HEK293 (cell line): ENCODE measurements at regions not wholly inside any gene's neighbourhood (a gene's known extent, or its start where the extent isn't known, plus 50 kb on each side); places are given as distances from the start of the nearest gene placed in this dataset.

Experiments
- CTCF ChIA-PET: fragments of 350-600 bp; formaldehyde crosslinking; extraction: SDS; loops from one replicate; lab custom pipeline; 2021; ENCODE audit warnings: antibody characterized with exemption; lab: Yijun Ruan, JAX
- POLR2A ChIA-PET: fragments of 300-600 bp; formaldehyde crosslinking; extraction: SDS; loops from one replicate; lab custom pipeline; 2020; ENCODE audit warnings: antibody characterized with exemption, inconsistent platforms; lab: Yijun Ruan, JAX
- H3K27ac ChIP-seq: fragments of 200-500 bp; sonication (Bioruptor generic); 2 replicates; pipeline ENCODE4 v1.5.1; 2014; ENCODE audit warnings: low read depth, low read length, control low read depth, inconsistent platforms; ENCODE audit errors: extremely low read depth
- H3K36me3 ChIP-seq, 2 experiments: fragments of 200-500 bp in 1 of 2; sonication (Bioruptor generic) in 1 of 2; 1 replicate in 1 of 2; 2 replicates in 1 of 2; pipeline ENCODE4 v1.5.1; 2014 to 2017; ENCODE audit warnings: inconsistent platforms in 2 of 2, low read length in 2 of 2; ENCODE audit not compliant: control insufficient read depth in 2 of 2, insufficient read depth in 1 of 2
- H3K4me1 ChIP-seq: fragments of 200-500 bp; sonication (Bioruptor generic); 2 replicates; pipeline ENCODE4 v1.5.1; 2014; ENCODE audit warnings: mild to moderate bottlenecking, low read length, inconsistent platforms; ENCODE audit not compliant: control insufficient read depth, insufficient read depth
- H3K4me3 ChIP-seq: 2 replicates; pipeline ENCODE4 v1.5.1; 2011; ENCODE audit warnings: low read depth, mild to moderate bottlenecking, control low read depth, low read length, moderate library complexity
- H3K9me3 ChIP-seq: fragments of 200-500 bp; sonication (Bioruptor generic); 2 replicates; pipeline ENCODE4 v1.5.1; 2014; ENCODE audit warnings: low read depth, low read length, inconsistent platforms; ENCODE audit not compliant: control insufficient read depth, insufficient read depth
- IKZF3 ChIP-seq: fragments of 450-650 bp; IDR thresholded peaks from 2 replicates; pipeline ENCODE4 v1.5.0; 2018; ENCODE audit warnings: missing biosample characterization, mild to moderate bottlenecking, missing genetic modification characterization, moderate library complexity
- MZF1 ChIP-seq: fragments of 450-650 bp; formaldehyde crosslinking; IDR thresholded peaks from 2 replicates; pipeline ENCODE4 v1.5.1; 2017; ENCODE audit warnings: missing biosample characterization, missing genetic modification characterization, borderline replicate concordance
- OSR2 ChIP-seq: fragments of 450-650 bp; formaldehyde crosslinking; IDR thresholded peaks from 2 replicates; pipeline ENCODE4 v1.5.1; 2016; ENCODE audit warnings: missing biosample characterization, missing genetic modification characterization
- ZBTB1 ChIP-seq: fragments of 450-650 bp; formaldehyde crosslinking; IDR thresholded peaks from 2 replicates; pipeline ENCODE4 v1.5.1; 2016; ENCODE audit warnings: missing biosample characterization, missing genetic modification characterization
- ZBTB48 ChIP-seq: fragments of 450-650 bp; formaldehyde crosslinking; IDR thresholded peaks from 2 replicates; pipeline ENCODE4 v1.5.1; 2016; ENCODE audit warnings: missing biosample characterization, missing genetic modification characterization
- ZNF121 ChIP-seq: fragments of 450-650 bp; formaldehyde crosslinking; IDR thresholded peaks from 2 replicates; pipeline ENCODE4 v1.5.1; 2016; ENCODE audit warnings: missing biosample characterization, missing genetic modification characterization
- ZNF24 ChIP-seq: fragments of 450-650 bp; formaldehyde crosslinking; IDR thresholded peaks from 2 replicates; pipeline ENCODE4 v1.5.1; 2016; ENCODE audit warnings: missing biosample characterization, missing genetic modification characterization
- ZNF324 ChIP-seq: fragments of 450-650 bp; formaldehyde crosslinking; IDR thresholded peaks from 2 replicates; pipeline ENCODE4 v1.5.1; 2016; ENCODE audit warnings: missing biosample characterization, missing genetic modification characterization
- ZNF350 ChIP-seq: fragments of 450-650 bp; formaldehyde crosslinking; IDR thresholded peaks from 2 replicates; pipeline ENCODE4 v1.5.0; 2017; ENCODE audit warnings: missing biosample characterization, mild to moderate bottlenecking, missing genetic modification characterization
- ZNF366 ChIP-seq: fragments of 450-650 bp; formaldehyde crosslinking; conservative IDR thresholded peaks from 2 replicates; pipeline ENCODE4 v1.5.1; 2016; ENCODE audit warnings: missing biosample characterization, missing genetic modification characterization
- ZNF404 ChIP-seq: fragments of 450-650 bp; formaldehyde crosslinking; IDR thresholded peaks from 2 replicates; pipeline ENCODE4 v1.5.1; 2017; ENCODE audit warnings: missing biosample characterization, missing genetic modification characterization
- ZNF501 ChIP-seq: fragments of 450-650 bp; formaldehyde crosslinking; IDR thresholded peaks from 2 replicates; pipeline ENCODE4 v1.5.1; 2016; ENCODE audit warnings: missing biosample characterization, missing genetic modification characterization
- ZNF521 ChIP-seq: fragments of 450-650 bp; formaldehyde crosslinking; IDR thresholded peaks from 2 replicates; pipeline ENCODE4 v1.5.1; 2017; ENCODE audit warnings: missing biosample characterization, mild to moderate bottlenecking, missing genetic modification characterization
- ZNF529 ChIP-seq: fragments of 450-650 bp; formaldehyde crosslinking; IDR thresholded peaks from 2 replicates; pipeline ENCODE4 v1.5.1; 2017; ENCODE audit warnings: missing genetic modification characterization, missing biosample characterization; ENCODE audit not compliant: insufficient replicate concordance
- ZNF544 ChIP-seq: fragments of 450-650 bp; formaldehyde crosslinking; IDR thresholded peaks from 2 replicates; pipeline ENCODE4 v1.5.0; 2017; ENCODE audit warnings: missing biosample characterization, missing genetic modification characterization
- ZNF549 ChIP-seq: fragments of 450-650 bp; IDR thresholded peaks from 2 replicates; pipeline ENCODE4 v1.5.1; 2018; ENCODE audit warnings: missing biosample characterization, missing genetic modification characterization, mild to moderate bottlenecking, inconsistent platforms, moderate library complexity
- ZNF555 ChIP-seq: fragments of 450-650 bp; formaldehyde crosslinking; conservative IDR thresholded peaks from 2 replicates; pipeline ENCODE4 v1.5.1; 2017; ENCODE audit warnings: missing biosample characterization, mild to moderate bottlenecking, missing genetic modification characterization, inconsistent platforms
- ZNF791 ChIP-seq: fragments of 450-650 bp; formaldehyde crosslinking; IDR thresholded peaks from 2 replicates; pipeline ENCODE4 v1.5.1; 2016; ENCODE audit warnings: missing biosample characterization, missing genetic modification characterization
- TF ChIP-seq, protein P1 (sequence below): fragments of 450-650 bp; formaldehyde crosslinking; IDR thresholded peaks from 2 replicates; pipeline ENCODE4 v1.5.1; 2016; ENCODE audit warnings: missing biosample characterization, missing genetic modification characterization, low read depth
- TF ChIP-seq, protein P2 (sequence below): fragments of 450-650 bp; formaldehyde crosslinking; IDR thresholded peaks from 2 replicates; pipeline ENCODE4 v1.5.1; 2016; ENCODE audit warnings: missing biosample characterization, missing genetic modification characterization
- TF ChIP-seq, protein P3 (sequence below): fragments of 450-650 bp; formaldehyde crosslinking; IDR thresholded peaks from 2 replicates; pipeline ENCODE4 v1.5.1; 2016; ENCODE audit warnings: missing biosample characterization, missing genetic modification characterization, borderline replicate concordance

DNA sequence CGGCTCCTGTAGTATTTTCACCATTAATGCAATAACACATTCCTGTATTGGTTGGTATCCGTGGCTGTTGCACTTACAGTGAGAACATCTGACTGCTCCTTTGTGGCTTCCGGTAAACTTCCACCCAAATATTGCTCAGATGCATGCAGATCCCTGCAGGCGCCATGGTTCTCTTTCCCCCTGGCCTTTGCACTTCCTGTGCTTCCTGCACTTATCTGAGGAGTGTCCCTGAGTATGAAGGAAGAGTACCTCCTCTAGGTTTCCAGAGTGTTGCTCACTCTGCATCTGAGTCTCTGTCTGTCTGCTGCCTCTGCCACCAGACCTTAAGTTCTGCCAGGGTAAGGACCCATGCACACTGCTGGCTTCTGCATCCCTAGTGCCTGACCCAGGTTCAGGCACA, 117.2 kb upstream of the SLC34A2 start:
- ChIA-PET POLR2A (no interaction called here), CTCF (no interaction called here)
- Histone ChIP-seq H3K36me3 (no peaks in the 10 kb centered on the region), H3K4me1 (no peaks in the 10 kb centered on the region), H3K4me3 (no peak overlapping the region), H3K9me3 (no peaks in the 10 kb centered on the region), H3K27ac (no peak overlapping the region)
- TF ChIP-seq OSR2 (tag by site-specific recombination) (no peak), ZNF366 (tag by site-specific recombination) (no peak), ZNF521 (no peak), ZNF549 (tag by site-specific recombination) (no peak)
- TF ChIP-seq, protein P1, sequence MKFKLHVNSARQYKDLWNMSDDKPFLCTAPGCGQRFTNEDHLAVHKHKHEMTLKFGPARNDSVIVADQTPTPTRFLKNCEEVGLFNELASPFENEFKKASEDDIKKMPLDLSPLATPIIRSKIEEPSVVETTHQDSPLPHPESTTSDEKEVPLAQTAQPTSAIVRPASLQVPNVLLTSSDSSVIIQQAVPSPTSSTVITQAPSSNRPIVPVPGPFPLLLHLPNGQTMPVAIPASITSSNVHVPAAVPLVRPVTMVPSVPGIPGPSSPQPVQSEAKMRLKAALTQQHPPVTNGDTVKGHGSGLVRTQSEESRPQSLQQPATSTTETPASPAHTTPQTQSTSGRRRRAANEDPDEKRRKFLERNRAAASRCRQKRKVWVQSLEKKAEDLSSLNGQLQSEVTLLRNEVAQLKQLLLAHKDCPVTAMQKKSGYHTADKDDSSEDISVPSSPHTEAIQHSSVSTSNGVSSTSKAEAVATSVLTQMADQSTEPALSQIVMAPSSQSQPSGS (tag by site-specific recombination), result no peak

DNA sequence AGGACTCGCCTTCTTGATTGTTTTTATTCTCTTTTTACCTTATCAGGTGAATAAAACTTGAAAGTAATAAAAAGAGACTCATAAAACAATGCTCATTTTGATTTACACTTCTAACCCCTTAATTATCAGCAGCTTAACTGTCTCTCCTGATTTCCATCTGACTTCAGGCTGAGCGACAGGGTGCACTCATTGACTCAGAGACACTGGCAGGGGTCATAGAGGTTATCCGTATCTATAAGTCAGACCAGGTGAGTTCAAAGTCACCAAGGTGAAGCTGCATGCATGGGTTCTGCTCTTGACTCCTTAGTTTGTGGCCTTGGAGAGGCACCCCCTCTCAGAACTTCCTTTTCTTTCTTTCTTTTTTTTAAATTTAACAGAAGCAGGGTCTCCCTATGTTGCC, 116.4 kb upstream of the SLC34A2 start:
- Histone ChIP-seq H3K36me3 (no peaks in the 10 kb centered on the region), H3K4me1 (no peaks in the 10 kb centered on the region), H3K4me3 (no peak overlapping the region)
- POLR2A ChIA-PET, result no interaction called here
- TF ChIP-seq ZNF501 (tag by site-specific recombination) (no peak), ZNF529 (tag by site-specific recombination) (no peak), ZNF350 (tag by site-specific recombination) (no peak), IKZF3 (tag by site-specific recombination) (no peak), MZF1 (tag by site-specific recombination) (no peak), ZNF404 (no peak), ZNF791 (tag by site-specific recombination) (no peak), ZNF24 (no peak), ZNF555 (no peak), ZNF324 (tag by site-specific recombination) (no peak), ZBTB1 (tag by site-specific recombination) (no peak), ZBTB48 (no peak), ZNF544 (tag by site-specific recombination) (no peak), ZNF121 (tag by site-specific recombination) (no peak)
- TF ChIP-seq, protein P2, sequence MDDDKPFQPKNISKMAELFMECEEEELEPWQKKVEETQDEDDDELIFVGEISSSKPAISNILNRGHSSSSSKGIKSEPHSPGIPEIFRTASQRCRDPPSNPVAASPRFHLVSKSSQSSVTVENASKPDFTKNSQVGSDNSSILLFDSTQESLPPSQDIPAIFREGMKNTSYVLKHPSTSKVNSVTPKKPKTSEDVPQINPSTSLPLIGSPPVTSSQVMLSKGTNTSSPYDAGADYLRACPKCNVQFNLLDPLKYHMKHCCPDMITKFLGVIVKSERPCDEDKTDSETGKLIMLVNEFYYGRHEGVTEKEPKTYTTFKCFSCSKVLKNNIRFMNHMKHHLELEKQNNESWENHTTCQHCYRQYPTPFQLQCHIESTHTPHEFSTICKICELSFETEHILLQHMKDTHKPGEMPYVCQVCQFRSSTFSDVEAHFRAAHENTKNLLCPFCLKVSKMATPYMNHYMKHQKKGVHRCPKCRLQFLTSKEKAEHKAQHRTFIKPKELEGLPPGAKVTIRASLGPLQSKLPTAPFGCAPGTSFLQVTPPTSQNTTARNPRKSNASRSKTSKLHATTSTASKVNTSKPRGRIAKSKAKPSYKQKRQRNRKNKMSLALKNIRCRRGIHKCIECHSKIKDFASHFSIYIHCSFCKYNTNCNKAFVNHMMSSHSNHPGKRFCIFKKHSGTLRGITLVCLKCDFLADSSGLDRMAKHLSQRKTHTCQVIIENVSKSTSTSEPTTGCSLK (tag by site-specific recombination), result no peak
- TF ChIP-seq, protein P3, sequence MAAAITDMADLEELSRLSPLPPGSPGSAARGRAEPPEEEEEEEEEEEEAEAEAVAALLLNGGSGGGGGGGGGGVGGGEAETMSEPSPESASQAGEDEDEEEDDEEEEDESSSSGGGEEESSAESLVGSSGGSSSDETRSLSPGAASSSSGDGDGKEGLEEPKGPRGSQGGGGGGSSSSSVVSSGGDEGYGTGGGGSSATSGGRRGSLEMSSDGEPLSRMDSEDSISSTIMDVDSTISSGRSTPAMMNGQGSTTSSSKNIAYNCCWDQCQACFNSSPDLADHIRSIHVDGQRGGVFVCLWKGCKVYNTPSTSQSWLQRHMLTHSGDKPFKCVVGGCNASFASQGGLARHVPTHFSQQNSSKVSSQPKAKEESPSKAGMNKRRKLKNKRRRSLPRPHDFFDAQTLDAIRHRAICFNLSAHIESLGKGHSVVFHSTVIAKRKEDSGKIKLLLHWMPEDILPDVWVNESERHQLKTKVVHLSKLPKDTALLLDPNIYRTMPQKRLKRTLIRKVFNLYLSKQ (tag by site-specific recombination), result no peak
- TF ChIP-seq, all 188 proteins: peak for 0
- CTCF ChIA-PET, result no interaction called here
- Histone ChIP-seq H3K9me3 (no peaks in the 10 kb centered on the region), H3K27ac (no peak overlapping the region)
